ENCODE measurements at regions not wholly inside any gene's neighbourhood (a gene's known extent, or its start where the extent isn't known, plus 50 kb on each side); places are given as distances from the start of the nearest gene placed in this dataset.

DNA sequence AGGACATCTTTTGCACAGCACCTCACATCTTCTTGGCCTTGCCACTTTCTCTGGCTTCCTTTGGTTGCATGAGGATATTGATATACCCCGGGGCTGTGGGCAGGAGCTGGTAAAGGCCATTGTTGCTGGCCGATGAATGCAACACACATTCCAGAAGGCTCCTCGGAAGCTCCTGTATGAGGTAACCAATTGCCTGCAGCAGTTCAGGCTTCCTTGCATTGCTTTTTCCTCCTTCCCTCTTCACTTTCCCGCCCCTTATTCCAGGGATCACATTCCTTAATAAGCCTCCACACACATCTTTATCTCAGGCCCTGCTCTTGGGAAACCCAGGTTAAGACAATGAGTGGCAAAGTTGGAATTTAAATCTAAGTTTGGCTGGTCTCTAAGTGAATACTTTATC is 505.4 kb upstream of the CLINT1 start:
- TF ChIP-seq, protein P1, sequence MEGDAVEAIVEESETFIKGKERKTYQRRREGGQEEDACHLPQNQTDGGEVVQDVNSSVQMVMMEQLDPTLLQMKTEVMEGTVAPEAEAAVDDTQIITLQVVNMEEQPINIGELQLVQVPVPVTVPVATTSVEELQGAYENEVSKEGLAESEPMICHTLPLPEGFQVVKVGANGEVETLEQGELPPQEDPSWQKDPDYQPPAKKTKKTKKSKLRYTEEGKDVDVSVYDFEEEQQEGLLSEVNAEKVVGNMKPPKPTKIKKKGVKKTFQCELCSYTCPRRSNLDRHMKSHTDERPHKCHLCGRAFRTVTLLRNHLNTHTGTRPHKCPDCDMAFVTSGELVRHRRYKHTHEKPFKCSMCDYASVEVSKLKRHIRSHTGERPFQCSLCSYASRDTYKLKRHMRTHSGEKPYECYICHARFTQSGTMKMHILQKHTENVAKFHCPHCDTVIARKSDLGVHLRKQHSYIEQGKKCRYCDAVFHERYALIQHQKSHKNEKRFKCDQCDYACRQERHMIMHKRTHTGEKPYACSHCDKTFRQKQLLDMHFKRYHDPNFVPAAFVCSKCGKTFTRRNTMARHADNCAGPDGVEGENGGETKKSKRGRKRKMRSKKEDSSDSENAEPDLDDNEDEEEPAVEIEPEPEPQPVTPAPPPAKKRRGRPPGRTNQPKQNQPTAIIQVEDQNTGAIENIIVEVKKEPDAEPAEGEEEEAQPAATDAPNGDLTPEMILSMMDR (IDR thresholded peaks at IDR 0.05) = no peak
- TF ChIP-seq POLR2A (IDR thresholded peaks at IDR 0.05) = no peak
